ENCODE measurements at regions not wholly inside any gene's neighbourhood (a gene's known extent, or its start where the extent isn't known, plus 50 kb on each side); places are given as distances from the start of the nearest gene placed in this dataset.

DNA sequence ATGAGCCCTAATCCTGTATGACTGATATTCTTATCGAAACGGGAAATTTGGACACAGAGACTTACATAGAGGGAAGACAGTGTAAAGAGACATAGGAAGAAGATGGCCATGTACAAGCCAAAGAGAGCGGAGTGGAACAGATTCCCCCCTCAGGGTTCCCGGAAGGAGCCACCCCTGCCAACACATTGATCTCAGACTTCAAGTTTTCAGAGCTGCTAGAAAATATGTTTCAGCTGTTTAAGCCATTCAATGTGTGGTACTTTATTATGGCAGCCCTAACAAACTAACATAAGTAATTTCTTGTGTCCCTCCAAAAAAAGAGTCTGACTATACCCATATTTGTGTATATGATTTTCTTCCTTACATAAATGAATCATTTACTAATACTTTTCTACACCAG lies 128.0 kb upstream of the STC2 start:
- H3K9me3 Mint-ChIP-seq: no peaks in the 10 kb centered on the region
- Histone ChIP-seq H3K9ac (no peak overlapping the region), H3K27me3 (no peaks in the 10 kb centered on the region), H3K27ac (no peak overlapping the region), H3F3A (ENCODE audit: low read depth) (no peaks in the 10 kb centered on the region), H3K79me2 (ENCODE audit: low read depth) (no peaks in the 10 kb centered on the region), H3K4me2 (no peak overlapping the region), H3K4me1 (no peaks in the 10 kb centered on the region), H3K36me3 (no peaks in the 10 kb centered on the region), H3K9me3 (ENCODE audit: low read depth) (no peaks in the 10 kb centered on the region), H3K4me3 (no peak overlapping the region), H2AFZ (replicated peaks) (no peak overlapping the region), H4K20me1 (ENCODE audit: low read depth) (no peaks in the 10 kb centered on the region)
- H3K4me1 Mint-ChIP-seq: peaks cover 12% of the 10 kb centered on the region
- DNase-seq (ENCODE audit: low spot score): no peak
- H3K36me3 Mint-ChIP-seq: no peaks in the 10 kb centered on the region
- no peak for TF ChIP-seq CTCF (IDR thresholded peaks at IDR 0.05)
- no peak for TF ChIP-seq EZH2phosphoT487 (IDR thresholded peaks at IDR 0.05)
- no peak for TF ChIP-seq EZH2 (IDR thresholded peaks at IDR 0.05)
- no peak overlapping the region for H3K27ac Mint-ChIP-seq
- H3K27me3 Mint-ChIP-seq (ENCODE audit: insufficient read depth, low read depth): peaks cover 2% of the 10 kb centered on the region
- H3K4me3 Mint-ChIP-seq: no peak overlapping the region

DNA sequence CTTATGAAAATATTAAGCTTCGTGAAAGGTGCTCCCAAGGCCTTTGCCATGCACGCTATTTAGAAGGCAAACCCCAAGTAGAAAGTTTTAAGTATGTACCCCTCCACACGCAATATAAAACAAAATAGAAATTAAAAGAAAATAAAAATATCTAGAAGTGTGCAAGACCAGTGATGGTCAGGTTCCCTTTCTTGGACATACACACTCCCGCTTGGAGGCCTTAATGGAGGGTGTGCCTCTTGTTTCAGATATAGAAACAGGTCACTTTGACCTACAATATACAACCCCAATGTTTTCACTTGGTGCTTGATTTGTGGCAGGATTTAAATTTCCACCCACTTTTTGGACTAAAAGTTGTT lies 127.4 kb upstream of the STC2 start:
- no peaks in the 10 kb centered on the region for H3K36me3 Mint-ChIP-seq
- H3K79me2 ChIP-seq (ENCODE audit: low read depth): no peaks in the 10 kb centered on the region
- no peaks in the 10 kb centered on the region for H3F3A ChIP-seq (ENCODE audit: low read depth)
- H3K9me3 ChIP-seq (ENCODE audit: low read depth): no peaks in the 10 kb centered on the region
- no peak overlapping the region for H3K4me3 Mint-ChIP-seq
- no peak for DNase-seq (ENCODE audit: low spot score)
- peaks cover 12% of the 10 kb centered on the region for H3K4me1 Mint-ChIP-seq
- no peaks in the 10 kb centered on the region for H3K27me3 Mint-ChIP-seq (ENCODE audit: insufficient read depth, low read depth)
- H3K9ac ChIP-seq: no peak overlapping the region
- H3K4me1 ChIP-seq: no peaks in the 10 kb centered on the region
- H3K4me2 ChIP-seq: no peak overlapping the region
- H3K36me3 ChIP-seq: no peaks in the 10 kb centered on the region
- H4K20me1 ChIP-seq (ENCODE audit: low read depth): no peaks in the 10 kb centered on the region
- no peaks in the 10 kb centered on the region for H3K27me3 ChIP-seq
- no peak for TF ChIP-seq CTCF (IDR thresholded peaks at IDR 0.05)
- TF ChIP-seq EZH2phosphoT487 (IDR thresholded peaks at IDR 0.05): no peak
- TF ChIP-seq EZH2 (IDR thresholded peaks at IDR 0.05): no peak
- H3K9me3 Mint-ChIP-seq: no peaks in the 10 kb centered on the region
- no peak overlapping the region for H3K4me3 ChIP-seq
- no peak overlapping the region for H3K27ac Mint-ChIP-seq
- no peak overlapping the region for H3K27ac ChIP-seq
- H2AFZ ChIP-seq (replicated peaks): no peak overlapping the region

DNA sequence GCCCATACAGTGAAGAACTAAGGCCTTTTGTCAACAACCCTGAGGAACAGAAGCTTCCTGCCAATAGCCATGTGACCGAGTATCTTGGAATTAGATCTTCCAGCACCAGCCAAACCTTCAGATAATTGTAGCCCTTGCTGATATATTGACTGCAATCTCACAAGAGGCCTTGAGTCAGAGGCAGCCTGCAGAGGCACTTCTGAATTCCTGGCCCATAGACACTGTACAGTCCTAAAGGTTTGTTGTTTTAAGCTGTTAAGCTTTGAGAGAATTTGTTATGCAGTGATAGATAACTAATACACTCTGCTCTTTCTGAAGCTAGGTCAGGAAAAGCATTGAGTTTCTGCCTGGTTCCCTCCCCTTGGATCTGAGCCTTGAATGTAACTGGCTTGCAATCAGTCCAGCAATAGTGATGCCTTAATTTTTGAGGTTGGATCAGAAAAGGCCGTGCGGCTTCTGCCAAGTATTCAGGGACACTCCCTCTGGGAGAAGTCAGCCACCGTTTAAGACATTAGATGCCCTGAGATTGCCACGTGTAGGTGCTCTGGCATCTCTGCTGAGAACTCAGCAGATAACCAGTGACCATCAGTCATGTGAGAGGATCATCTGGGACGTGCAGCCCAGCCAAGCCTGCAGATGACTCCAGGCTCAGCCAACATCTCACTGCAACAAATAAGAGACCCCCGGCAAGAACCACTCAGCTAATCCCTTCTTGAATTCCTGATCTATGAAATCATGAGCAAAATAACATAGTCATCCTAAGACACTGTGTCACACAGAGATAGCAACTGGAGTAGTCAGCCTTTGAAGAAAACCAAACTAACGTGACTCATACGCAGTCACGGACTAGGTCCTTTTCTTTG lies 126.8 kb upstream of the STC2 start:
- Histone ChIP-seq H3K4me2 (no peak overlapping the region), H3K4me3 (no peak overlapping the region), H3K4me1 (no peaks in the 10 kb centered on the region), H3K9ac (no peak overlapping the region), H3K27ac (no peak overlapping the region), H3K9me3 (ENCODE audit: low read depth) (no peaks in the 10 kb centered on the region), H3K36me3 (no peaks in the 10 kb centered on the region), H3K27me3 (no peaks in the 10 kb centered on the region), H4K20me1 (ENCODE audit: low read depth) (no peaks in the 10 kb centered on the region), H2AFZ (replicated peaks) (no peak overlapping the region), H3F3A (ENCODE audit: low read depth) (no peaks in the 10 kb centered on the region), H3K79me2 (ENCODE audit: low read depth) (no peaks in the 10 kb centered on the region)
- H3K4me1 Mint-ChIP-seq: peaks cover 12% of the 10 kb centered on the region
- peak overlapping the region; percentile 26 for H3K27ac Mint-ChIP-seq
- no peaks in the 10 kb centered on the region for H3K9me3 Mint-ChIP-seq
- H3K27me3 Mint-ChIP-seq (ENCODE audit: insufficient read depth, low read depth): no peaks in the 10 kb centered on the region
- H3K4me3 Mint-ChIP-seq: no peak overlapping the region
- no peaks in the 10 kb centered on the region for H3K36me3 Mint-ChIP-seq
- DNase-seq (ENCODE audit: low spot score): no peak
- no peak for TF ChIP-seq EZH2phosphoT487 (IDR thresholded peaks at IDR 0.05)
- TF ChIP-seq EZH2 (IDR thresholded peaks at IDR 0.05): no peak
- no peak for TF ChIP-seq CTCF (IDR thresholded peaks at IDR 0.05)

All from neural progenitor cell (in vitro differentiated cells).